Right lobe of liver (tissue), 4 donors: ENCODE measurements at regions not wholly inside any gene's neighbourhood (a gene's known extent, or its start where the extent isn't known, plus 50 kb on each side); places are given as distances from the start of the nearest gene placed in this dataset.
"Not testable (repeated sequence)": the region's sequence is repeated elsewhere in the genome, so short reads cannot be mapped to it uniquely, and the experiment has no call there.

Experiments
- POLR2A ChIP-seq: fragments of 450-650 bp; IDR thresholded peaks from one replicate; pipeline ENCODE4 v1.6.1; 2017; ENCODE audit warnings: antibody characterized with exemption, mild to moderate bottlenecking
- TF ChIP-seq, protein P1 (sequence below), 4 donors: fragments of 200-600 bp in 3 of 4; fragments of 450-650 bp in 1 of 4; IDR thresholded peaks; one replicate each; pipeline versions ENCODE4 v1.5.1 to v1.8.0; 2016 to 2022; ENCODE audit warnings: antibody characterized with exemption in 4 of 4, mild to moderate bottlenecking in 2 of 4
- donor health status: DM: no; HTN: no; CAD: no.
- donor health status: DM: no; HTN: no; CAD: no.
- donor health status: DM: no; HTN: yes; CAD: no.

DNA sequence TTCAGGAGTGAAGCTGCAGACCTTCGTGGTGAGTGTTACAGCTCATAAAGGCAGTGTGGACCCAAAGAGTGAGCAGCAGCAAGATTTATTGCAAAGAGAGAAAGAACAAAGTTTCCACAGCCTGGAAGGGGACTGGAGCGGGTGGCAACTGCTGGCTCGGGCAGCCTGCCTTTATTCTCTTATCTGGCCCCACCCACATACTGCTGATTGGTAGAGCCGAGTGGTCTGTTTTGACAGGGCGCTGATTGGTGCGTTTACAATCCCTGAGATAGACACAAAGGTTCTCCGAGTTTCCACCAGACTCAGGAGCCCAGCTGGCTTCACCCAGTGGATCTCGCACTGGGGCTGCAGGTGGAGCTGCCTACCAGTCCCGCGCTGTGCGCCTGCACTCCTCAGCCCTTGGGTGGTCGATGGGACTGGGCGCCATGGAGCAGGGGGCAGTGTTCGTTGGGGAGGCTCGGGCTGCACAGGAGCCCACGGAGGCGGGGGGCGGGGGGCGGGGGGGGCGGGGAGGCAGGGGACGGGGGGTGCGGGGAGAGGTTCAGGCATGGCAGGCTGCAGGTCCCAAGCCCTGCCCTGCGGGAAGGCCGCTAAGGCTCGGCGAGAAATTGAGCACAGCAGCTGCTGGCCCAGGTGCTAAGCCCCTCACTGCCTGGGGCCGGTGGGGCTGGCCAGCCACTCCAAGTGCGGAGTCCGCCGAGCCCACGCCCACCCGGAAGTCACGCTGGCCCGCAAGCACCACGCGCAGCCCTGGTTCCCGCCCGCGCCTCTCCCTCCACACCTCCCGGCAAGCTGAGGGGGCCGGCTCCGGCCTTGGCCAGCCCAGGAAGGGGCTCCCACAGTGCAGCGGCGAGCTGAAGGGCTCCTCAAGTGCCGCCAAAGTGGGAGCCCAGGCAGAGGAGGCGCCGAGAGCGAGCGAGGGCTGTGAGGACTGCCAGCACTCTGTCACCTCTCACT is 59.9 kb upstream of the EN2 start:
- TF ChIP-seq, protein P1, sequence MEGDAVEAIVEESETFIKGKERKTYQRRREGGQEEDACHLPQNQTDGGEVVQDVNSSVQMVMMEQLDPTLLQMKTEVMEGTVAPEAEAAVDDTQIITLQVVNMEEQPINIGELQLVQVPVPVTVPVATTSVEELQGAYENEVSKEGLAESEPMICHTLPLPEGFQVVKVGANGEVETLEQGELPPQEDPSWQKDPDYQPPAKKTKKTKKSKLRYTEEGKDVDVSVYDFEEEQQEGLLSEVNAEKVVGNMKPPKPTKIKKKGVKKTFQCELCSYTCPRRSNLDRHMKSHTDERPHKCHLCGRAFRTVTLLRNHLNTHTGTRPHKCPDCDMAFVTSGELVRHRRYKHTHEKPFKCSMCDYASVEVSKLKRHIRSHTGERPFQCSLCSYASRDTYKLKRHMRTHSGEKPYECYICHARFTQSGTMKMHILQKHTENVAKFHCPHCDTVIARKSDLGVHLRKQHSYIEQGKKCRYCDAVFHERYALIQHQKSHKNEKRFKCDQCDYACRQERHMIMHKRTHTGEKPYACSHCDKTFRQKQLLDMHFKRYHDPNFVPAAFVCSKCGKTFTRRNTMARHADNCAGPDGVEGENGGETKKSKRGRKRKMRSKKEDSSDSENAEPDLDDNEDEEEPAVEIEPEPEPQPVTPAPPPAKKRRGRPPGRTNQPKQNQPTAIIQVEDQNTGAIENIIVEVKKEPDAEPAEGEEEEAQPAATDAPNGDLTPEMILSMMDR (IDR thresholded peaks at IDR 0.05): not testable (repeated sequence)
- TF ChIP-seq POLR2A: not testable (repeated sequence)
